Activated CD4-positive, alpha-beta T cell treated with anti-CD3 and anti-CD28 coated beads for 36 hours (primary cell): ENCODE measurements at regions not wholly inside any gene's neighbourhood (a gene's known extent, or its start where the extent isn't known, plus 50 kb on each side); places are given as distances from the start of the nearest gene placed in this dataset.

ENCODE experiments used
- ATAC-seq: fragments of 200-7000 bp; cut with Tn5 transposase; one replicate; pipeline ENCODE4 v1.10.0; 2021; ENCODE audit warnings: mild to moderate bottlenecking, moderate library complexity
- CTCF ChIA-PET: fragments of 350-600 bp; sonication (Branson Sonifier 250); formaldehyde crosslinking; loops from one replicate; lab custom pipeline; 2021; ENCODE audit warnings: antibody characterized with exemption; lab: Charles Lee
- POLR2A ChIA-PET: fragments of 350-600 bp; sonication (Branson Sonifier 250); formaldehyde crosslinking; loops from one replicate; lab custom pipeline; 2021; ENCODE audit warnings: antibody characterized with exemption, inconsistent platforms; lab: Charles Lee
- DNase-seq: peaks from one replicate; pipeline ENCODE4 v3.0.0-alpha.2; 2020
- H3K27ac Mint-ChIP-seq: one replicate; pipeline ENCODE4 v1.8.0; 2021; ENCODE audit warnings: mixed read lengths
- H3K27me3 Mint-ChIP-seq: one replicate; pipeline ENCODE4 v1.8.0; 2021; ENCODE audit warnings: mixed read lengths
- H3K36me3 Mint-ChIP-seq: one replicate; pipeline ENCODE4 v1.8.0; 2021; ENCODE audit warnings: low read depth, mixed read lengths
- H3K4me1 Mint-ChIP-seq: one replicate; pipeline ENCODE4 v1.8.0; 2021; ENCODE audit warnings: mixed read lengths
- H3K4me3 Mint-ChIP-seq: one replicate; pipeline ENCODE4 v1.8.0; 2021; ENCODE audit warnings: mild to moderate bottlenecking, moderate library complexity, mixed read lengths
- H3K9me3 Mint-ChIP-seq: one replicate; pipeline ENCODE4 v1.8.0; 2021; ENCODE audit warnings: low read depth, mixed read lengths
- intact Hi-C, 2 experiments: fragments of 100-400 bp; cut with DNase I in 1 of 2; cut with micrococcal nuclease in 1 of 2; formaldehyde crosslinking; loops; one replicate each; pipeline versions ENCODE4 v1.14.2 to v1.15.1; 2022 to 2024; cut with DNase I, micrococcal nuclease

DNA sequence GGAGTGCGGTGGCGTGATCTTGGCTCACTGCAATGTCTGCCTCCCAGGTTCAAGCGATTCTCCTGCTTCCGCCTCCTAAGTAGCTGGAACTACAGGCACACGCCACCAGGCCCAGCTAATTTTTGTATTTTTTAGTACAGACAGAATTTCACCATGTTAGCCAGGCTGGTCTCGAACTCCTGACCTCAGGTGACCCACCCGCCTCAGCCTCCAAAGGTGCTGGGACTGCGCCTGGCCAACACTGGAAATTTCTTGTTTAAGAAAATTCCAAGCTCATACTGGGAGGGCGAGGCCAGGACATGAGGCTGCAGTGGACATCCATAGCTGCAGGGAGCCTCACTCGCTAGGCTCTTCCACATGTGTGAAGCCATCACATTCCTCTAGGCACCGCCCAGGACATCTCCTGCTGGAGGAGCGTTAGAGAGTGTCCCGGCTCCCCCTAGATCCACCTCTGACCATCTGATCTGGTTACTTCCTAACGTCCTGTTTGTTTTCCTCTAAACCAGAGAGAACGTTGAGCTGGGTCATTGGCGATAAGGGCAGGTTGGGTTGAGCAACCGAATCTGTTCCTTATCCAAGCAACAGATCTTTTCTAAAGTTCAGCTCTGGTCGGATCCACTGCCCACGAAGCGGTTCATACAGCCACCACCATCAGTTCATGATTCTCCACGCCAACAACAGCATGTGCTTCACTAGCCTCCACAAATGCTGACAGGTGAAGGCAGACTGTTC, 108.2 kb upstream of the MED13L start:
- DNase-seq (no peak), ATAC-seq (no peak)
- ChIA-PET CTCF (interaction anchor here (0.6 to 0.8 kb wide), 2 partner anchors 8 to 59 kb away, joined by 3 to 4 read pairs; no protein-coding TSS in a partner anchor), POLR2A (no interaction called here)
- intact Hi-C loops = no loop called here
- no peak overlapping the region for H3K27ac Mint-ChIP-seq
- H3K4me1 Mint-ChIP-seq = no peaks in the 10 kb centered on the region
- peaks cover 2% of the 10 kb centered on the region for H3K27me3 Mint-ChIP-seq
- H3K4me3 Mint-ChIP-seq = no peak overlapping the region
- H3K9me3 Mint-ChIP-seq = no peaks in the 10 kb centered on the region
- H3K36me3 Mint-ChIP-seq = no peaks in the 10 kb centered on the region

DNA sequence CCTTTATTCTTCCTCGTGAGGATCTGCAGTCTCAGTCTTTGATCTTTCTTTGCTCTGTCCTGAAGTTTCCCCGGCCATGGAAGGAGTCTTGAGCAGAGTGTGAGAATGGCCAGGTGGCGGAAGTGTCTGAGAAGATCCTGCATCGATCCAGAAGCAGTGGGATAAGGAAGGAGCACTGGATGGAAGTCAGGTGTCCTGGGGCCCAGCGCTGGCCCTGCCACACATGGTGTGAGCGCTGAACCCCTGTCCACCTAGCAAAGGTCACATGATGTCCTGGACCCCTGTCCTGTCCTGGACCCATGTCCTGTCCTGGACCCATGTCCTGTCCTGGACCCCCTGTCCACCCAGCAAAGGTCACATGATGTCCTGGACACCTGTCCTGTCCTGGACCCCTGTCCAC, 111.8 kb upstream of the MED13L start:
- Mint-ChIP-seq H3K9me3 (no peaks in the 10 kb centered on the region), H3K36me3 (no peaks in the 10 kb centered on the region), H3K4me1 (peaks cover 9% of the 10 kb centered on the region), H3K27ac (no peak overlapping the region), H3K27me3 (no peaks in the 10 kb centered on the region), H3K4me3 (no peak overlapping the region)
- no peak for ATAC-seq
- ChIA-PET POLR2A (no interaction called here), CTCF (interaction anchor here (0.7 kb wide), 1 partner anchor 71 kb away, joined by 4 read pairs; no protein-coding TSS in a partner anchor)
- no peak for DNase-seq
- intact Hi-C loops = no loop called here

DNA sequence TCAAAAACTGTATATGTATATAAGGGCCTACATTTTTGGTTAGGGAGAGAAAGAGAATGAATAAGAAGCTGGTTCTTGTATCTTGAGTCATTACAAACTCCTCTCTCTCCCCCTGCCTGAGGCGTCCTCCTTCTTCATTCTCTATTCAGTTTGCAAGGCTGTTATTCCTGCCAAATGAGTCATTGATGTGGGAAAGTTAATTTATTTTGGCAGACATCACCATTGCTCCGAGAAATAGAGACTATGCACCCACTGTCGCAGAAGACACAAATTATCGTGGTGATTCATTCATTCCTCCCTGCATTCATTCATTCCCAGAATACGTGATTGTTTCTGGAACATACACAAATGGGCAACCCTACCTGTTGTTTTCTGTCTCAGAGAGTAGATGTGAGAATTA, 112.5 kb upstream of the MED13L start:
- Mint-ChIP-seq H3K36me3 (no peaks in the 10 kb centered on the region), H3K4me1 (peaks cover 9% of the 10 kb centered on the region), H3K4me3 (no peak overlapping the region), H3K9me3 (no peaks in the 10 kb centered on the region), H3K27me3 (no peaks in the 10 kb centered on the region), H3K27ac (no peak overlapping the region)
- ChIA-PET CTCF (no interaction called here), POLR2A (no interaction called here)
- intact Hi-C loops = no loop called here
- ATAC-seq (no peak), DNase-seq (no peak)

DNA sequence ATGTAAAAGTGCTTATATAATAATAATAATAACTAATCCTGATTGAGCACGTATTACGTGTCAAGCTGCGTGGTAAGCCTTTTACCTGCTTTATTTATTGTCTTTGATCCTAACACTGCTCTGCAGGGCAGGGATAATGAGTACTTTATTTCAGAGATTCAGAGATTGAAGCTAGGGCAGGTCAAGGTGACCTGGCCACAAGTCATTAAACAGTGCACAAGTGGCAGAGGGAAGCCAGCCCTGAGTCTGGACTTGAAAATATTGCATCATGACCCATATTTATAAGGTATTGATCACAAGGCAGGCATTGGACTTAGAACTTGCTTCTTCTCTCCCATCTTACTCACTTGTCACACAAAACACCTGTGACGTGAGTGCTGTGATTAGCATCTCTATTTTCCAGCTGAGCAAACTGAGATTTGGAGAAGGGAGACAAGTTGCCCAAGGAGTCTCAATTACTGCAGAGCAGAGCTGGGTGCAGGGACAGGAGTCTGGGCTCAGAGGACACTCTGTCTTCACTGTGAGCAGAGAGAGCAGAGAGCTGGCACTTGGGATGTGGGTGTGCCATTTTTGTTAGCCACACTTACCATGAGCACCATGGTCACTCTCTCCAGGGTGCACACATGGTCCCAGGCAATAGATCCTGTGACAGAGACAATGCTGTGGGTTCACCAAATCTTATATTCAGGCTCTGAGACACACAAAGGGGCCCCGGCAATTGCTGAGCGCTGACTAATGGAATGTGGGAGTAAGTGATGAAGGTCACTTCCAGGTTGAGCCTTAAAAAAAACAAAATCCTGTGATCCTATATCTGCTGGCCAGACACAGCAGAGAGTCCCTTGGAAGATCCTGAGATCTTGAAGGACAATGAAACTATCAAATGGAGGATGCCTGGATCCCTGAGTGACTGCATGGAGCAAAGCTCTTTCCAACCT, 113.2 kb upstream of the MED13L start:
- Mint-ChIP-seq H3K9me3 (no peaks in the 10 kb centered on the region), H3K27me3 (no peaks in the 10 kb centered on the region), H3K27ac (no peak overlapping the region), H3K36me3 (no peaks in the 10 kb centered on the region), H3K4me1 (peaks cover 9% of the 10 kb centered on the region), H3K4me3 (no peak overlapping the region)
- ATAC-seq = no peak
- DNase-seq = no peak
- intact Hi-C loops = no loop called here
- ChIA-PET CTCF (interaction anchor here (1.3 kb wide), 1 partner anchor 11 kb away, joined by 3 read pairs; no protein-coding TSS in a partner anchor), POLR2A (interaction anchor here (0.5 kb wide), 1 partner anchor 43 kb away, joined by 3 read pairs; no protein-coding TSS in a partner anchor)

DNA sequence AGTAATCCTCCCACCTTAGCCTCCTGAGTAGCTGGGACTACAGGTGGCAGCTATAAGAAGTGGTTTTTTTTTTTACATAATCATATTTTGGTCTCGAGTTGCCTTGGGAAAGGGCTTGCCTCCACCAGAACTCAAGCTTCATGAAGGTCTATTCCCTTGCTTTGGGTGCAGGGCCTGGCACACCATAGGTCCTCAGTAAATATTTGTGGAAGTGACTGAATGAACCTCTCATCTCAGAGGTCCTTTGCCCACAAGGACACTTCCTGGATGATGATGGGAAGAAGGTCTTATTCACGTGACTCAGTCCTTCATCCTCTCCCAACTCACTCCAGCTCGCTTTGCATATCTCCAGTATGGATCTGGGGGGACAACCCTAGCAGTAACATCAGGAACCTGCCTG, 114.0 kb upstream of the MED13L start:
- CTCF ChIA-PET = interaction anchor here (0.6 to 1.3 kb wide), 2 partner anchors 10 to 475 kb away, joined by 3 read pairs; no protein-coding TSS in a partner anchor

DNA sequence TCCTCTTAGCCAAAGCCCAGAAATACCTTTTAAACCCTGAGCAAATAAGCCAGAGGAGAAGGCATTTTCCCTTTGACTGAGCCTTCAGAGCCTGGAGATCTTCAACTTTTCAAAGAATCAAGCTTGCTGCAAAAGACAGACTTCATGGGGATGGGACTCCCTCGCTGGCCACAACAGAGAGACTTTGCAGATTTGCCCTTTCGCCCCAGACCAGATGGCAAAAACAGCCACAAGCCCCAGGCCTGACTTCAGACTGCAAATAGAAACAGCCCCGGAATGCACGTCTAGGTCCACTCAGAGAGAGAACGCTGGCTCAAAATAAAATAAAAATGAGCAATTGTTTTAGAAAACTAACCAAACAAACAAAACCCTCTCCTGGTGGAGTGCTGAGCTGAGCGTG, 114.6 kb upstream of the MED13L start:
- Mint-ChIP-seq H3K4me3 (no peak overlapping the region), H3K4me1 (peaks cover 9% of the 10 kb centered on the region), H3K27me3 (no peaks in the 10 kb centered on the region), H3K36me3 (no peaks in the 10 kb centered on the region), H3K27ac (no peak overlapping the region), H3K9me3 (no peaks in the 10 kb centered on the region)
- DNase-seq (no peak), ATAC-seq (no peak)
- CTCF ChIA-PET = no interaction called here
- POLR2A ChIA-PET = no interaction called here
- intact Hi-C loops = no loop called here

More for the DNA sequence above, 114.0 kb upstream of the MED13L start:
- POLR2A ChIA-PET = interaction anchor here (0.5 kb wide), 1 partner anchor 42 kb away, joined by 3 read pairs; no protein-coding TSS in a partner anchor
- H3K27me3 Mint-ChIP-seq = no peaks in the 10 kb centered on the region
- H3K27ac Mint-ChIP-seq = no peak overlapping the region
- ATAC-seq (no peak), DNase-seq (no peak)
- no peak overlapping the region for H3K4me3 Mint-ChIP-seq
- H3K4me1 Mint-ChIP-seq = peaks cover 9% of the 10 kb centered on the region
- no peaks in the 10 kb centered on the region for H3K9me3 Mint-ChIP-seq
- intact Hi-C loops = no loop called here
- H3K36me3 Mint-ChIP-seq = no peaks in the 10 kb centered on the region

DNA sequence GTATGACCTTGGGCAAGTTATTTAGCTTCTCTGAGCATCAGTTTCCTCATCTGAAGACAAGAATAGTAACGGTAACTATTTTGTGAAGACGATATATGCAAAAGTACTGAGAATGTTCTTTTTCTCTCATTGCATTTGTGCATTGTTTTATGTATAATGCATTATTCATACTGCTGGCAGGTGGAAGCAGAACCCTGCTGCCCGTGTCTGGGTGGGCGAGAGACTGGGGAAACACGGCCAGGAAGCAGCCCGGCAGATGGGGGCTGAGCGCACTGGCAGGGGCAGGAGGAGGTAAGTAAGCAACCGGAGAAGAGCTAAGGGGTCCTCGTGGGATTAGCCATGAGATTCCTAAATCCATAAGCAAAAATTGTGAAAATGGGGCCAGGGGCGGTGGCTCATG, 115.8 kb upstream of the MED13L start:
- no peaks in the 10 kb centered on the region for H3K27me3 Mint-ChIP-seq
- no peaks in the 10 kb centered on the region for H3K36me3 Mint-ChIP-seq
- H3K4me1 Mint-ChIP-seq = peaks cover 9% of the 10 kb centered on the region
- intact Hi-C loops = no loop called here
- ATAC-seq = no peak
- H3K27ac Mint-ChIP-seq = no peak overlapping the region
- CTCF ChIA-PET = no interaction called here
- DNase-seq = no peak
- no peak overlapping the region for H3K4me3 Mint-ChIP-seq
- POLR2A ChIA-PET = interaction anchor here (0.8 kb wide), 1 partner anchor 55 kb away, joined by 5 read pairs; no protein-coding TSS in a partner anchor
- H3K9me3 Mint-ChIP-seq = peaks cover 4% of the 10 kb centered on the region

DNA sequence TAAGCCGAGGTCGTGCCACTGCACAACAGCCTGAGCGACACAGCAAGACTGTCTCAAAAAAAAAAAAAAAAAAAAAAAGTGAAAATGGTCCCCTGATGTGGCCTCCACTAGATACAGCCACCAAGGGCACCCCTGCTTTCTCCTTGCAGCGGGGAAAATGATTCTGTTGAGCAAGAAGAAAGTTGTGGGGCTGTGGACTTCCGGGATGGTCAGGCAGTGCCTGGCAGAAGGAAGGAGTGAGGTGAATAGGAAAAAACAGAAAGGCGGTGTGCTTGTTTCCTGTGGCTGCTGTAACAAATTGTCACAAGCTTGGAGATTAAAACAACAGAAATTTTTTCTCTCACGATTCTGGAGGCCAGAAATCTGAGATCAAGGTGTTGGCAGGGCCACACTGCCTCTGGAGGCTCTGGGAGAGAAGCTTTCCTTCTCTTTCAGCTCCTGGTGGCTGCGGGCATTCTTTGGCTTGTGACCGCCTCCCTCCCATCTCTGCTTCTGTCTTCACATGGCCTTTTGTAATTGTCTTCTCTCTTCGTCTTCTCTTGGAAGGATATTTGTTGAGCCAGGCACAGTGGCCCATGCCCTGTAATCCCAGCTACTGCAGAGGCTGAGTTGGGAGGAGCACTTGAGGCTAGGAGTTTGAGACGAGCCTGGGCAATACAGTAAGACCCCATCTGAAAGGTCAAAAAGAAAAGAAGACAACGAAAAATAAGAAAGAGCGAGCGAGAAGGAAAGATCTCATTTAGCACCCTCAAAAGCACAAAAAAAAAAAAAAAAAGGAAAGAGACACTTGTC, 116.6 kb upstream of the MED13L start:
- ATAC-seq (peak; percentile 36), DNase-seq (peak; percentile 16)
- Mint-ChIP-seq H3K36me3 (no peaks in the 10 kb centered on the region), H3K9me3 (peaks cover 9% of the 10 kb centered on the region), H3K27me3 (no peaks in the 10 kb centered on the region), H3K4me1 (peaks cover 9% of the 10 kb centered on the region), H3K4me3 (no peak overlapping the region), H3K27ac (no peak overlapping the region)
- ChIA-PET CTCF (interaction anchor here (0.7 kb wide), 1 partner anchor 9 kb away, joined by 3 read pairs; no protein-coding TSS in a partner anchor), POLR2A (no interaction called here)
- intact Hi-C loops = no loop called here

DNA sequence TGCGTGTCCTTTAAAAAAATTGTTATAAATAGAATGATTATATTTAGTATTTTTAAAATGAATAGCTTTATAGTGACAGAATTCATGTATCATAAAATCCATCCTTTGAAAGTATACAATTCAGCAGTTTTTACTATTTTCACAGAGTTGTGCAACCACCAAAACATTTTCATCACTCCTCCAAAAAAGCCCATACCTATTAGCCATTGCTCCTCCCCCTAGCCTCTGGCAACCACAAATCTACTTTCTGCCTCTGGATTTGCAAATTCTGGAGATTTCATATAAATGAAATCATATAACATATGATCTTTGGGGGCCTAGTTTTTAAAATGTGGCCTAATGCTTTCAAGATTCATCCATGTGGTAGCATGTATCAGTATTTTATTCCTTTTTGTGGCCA, 117.9 kb upstream of the MED13L start:
- ChIA-PET POLR2A (no interaction called here), CTCF (interaction anchor here (0.8 kb wide), 1 partner anchor 8 kb away, joined by 3 read pairs; no protein-coding TSS in a partner anchor)
- Mint-ChIP-seq H3K27ac (no peak overlapping the region), H3K27me3 (no peaks in the 10 kb centered on the region), H3K4me1 (peaks cover 9% of the 10 kb centered on the region), H3K4me3 (no peak overlapping the region), H3K36me3 (no peaks in the 10 kb centered on the region), H3K9me3 (peaks cover 13% of the 10 kb centered on the region)
- intact Hi-C loops = no loop called here
- no peak for DNase-seq
- ATAC-seq = no peak

DNA sequence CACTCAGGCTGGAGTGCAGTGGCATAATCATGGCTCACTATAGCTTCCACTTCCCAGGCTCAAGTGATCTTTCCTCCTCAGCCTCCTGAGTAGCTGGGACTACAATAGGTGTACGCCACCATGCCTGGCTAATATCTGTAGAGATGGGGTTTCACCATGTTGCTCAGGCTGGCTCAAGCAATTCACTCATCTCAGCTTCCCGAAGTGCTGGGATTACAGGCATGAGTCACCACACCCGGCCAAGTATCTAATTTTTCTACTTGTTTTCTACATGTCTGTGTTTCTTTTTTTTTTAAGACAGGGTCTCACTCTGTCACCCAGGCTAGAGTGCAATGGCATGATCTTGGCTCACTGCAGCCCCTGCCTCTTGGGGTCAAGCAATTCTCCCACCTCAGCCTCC, 119.7 kb upstream of the MED13L start:
- H3K4me3 Mint-ChIP-seq = no peak overlapping the region
- H3K27ac Mint-ChIP-seq = no peak overlapping the region
- intact Hi-C loops = no loop called here
- ChIA-PET POLR2A (no interaction called here), CTCF (no interaction called here)
- H3K27me3 Mint-ChIP-seq = no peaks in the 10 kb centered on the region
- H3K4me1 Mint-ChIP-seq = peaks cover 9% of the 10 kb centered on the region
- no peak for DNase-seq
- H3K9me3 Mint-ChIP-seq = peaks cover 23% of the 10 kb centered on the region
- no peak for ATAC-seq
- no peaks in the 10 kb centered on the region for H3K36me3 Mint-ChIP-seq

DNA sequence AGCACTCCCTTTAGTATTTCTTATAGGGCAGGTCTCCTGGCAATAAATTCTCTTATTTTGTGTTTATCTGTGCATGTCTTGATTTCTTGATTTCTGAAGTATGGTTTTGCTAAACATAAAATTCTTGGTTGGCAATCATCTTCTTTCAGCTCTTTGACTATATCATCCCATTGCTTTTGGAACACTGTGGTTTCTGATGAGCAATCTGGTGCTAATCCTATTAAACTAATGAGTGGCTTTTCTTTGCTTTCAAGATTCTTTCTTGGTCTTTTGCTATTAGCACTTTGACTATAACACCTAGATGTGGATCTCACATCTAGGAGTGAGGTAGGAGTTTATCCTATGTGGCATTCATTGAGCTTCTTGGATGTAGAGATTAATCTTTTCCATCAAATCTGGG, 120.7 kb upstream of the MED13L start:
- no peak for DNase-seq
- ChIA-PET CTCF (no interaction called here), POLR2A (no interaction called here)
- Mint-ChIP-seq H3K4me3 (no peak overlapping the region), H3K27ac (no peak overlapping the region), H3K9me3 (peaks cover 23% of the 10 kb centered on the region), H3K27me3 (no peaks in the 10 kb centered on the region), H3K36me3 (no peaks in the 10 kb centered on the region), H3K4me1 (peaks cover 8% of the 10 kb centered on the region)
- no peak for ATAC-seq
- intact Hi-C loops = no loop called here
